MM.1S (cell line): ENCODE measurements at regions not wholly inside any gene's neighbourhood (a gene's known extent, or its start where the extent isn't known, plus 50 kb on each side); places are given as distances from the start of the nearest gene placed in this dataset.

Experiments
- DNase-seq: peaks from one replicate; pipeline ENCODE4 v3.0.0-alpha.2; 2015
- H2AFZ ChIP-seq: fragments of 300-600 bp; sonication (generic); 2 replicates; pipeline ENCODE4 v1.6.0; 2016; ENCODE audit warnings: antibody characterized with exemption, low read length
- H3F3A ChIP-seq: fragments of 300-600 bp; sonication (generic); 2 replicates; pipeline ENCODE4 v1.6.1; 2016; ENCODE audit warnings: mild to moderate bottlenecking, antibody characterized with exemption, low read length, moderate library complexity, mixed read lengths; ENCODE audit not compliant: insufficient read depth
- H3K27ac ChIP-seq: fragments of 300-600 bp; sonication (generic); 2 replicates; pipeline ENCODE4 v1.5.1; 2016; ENCODE audit warnings: mild to moderate bottlenecking, low read length
- H3K27me3 ChIP-seq: fragments of 300-600 bp; sonication (generic); replicated peaks from 2 replicates; pipeline ENCODE4 v1.6.0; 2016; ENCODE audit warnings: low read length; ENCODE audit not compliant: insufficient read depth
- H3K36me3 ChIP-seq: fragments of 300-600 bp; sonication (generic); replicated peaks from 2 replicates; pipeline ENCODE4 v1.6.1; 2016; ENCODE audit warnings: mild to moderate bottlenecking, low read length, mixed read lengths; ENCODE audit not compliant: insufficient read depth
- H3K4me1 ChIP-seq: fragments of 300-600 bp; sonication (generic); 2 replicates; pipeline ENCODE4 v1.6.1; 2016; ENCODE audit warnings: low read length, mixed read lengths
- H3K4me2 ChIP-seq: fragments of 300-600 bp; sonication (generic); 2 replicates; pipeline ENCODE4 v1.6.0; 2016; ENCODE audit warnings: low read depth, low read length
- H3K4me3 ChIP-seq: fragments of 300-600 bp; sonication (generic); 2 replicates; pipeline ENCODE4 v1.5.1; 2016; ENCODE audit warnings: low read length, mixed read lengths
- H3K79me2 ChIP-seq: fragments of 300-600 bp; sonication (generic); 2 replicates; pipeline ENCODE4 v1.6.1; 2016; ENCODE audit warnings: mixed run types, low read length, mixed read lengths
- H3K9ac ChIP-seq: fragments of 300-600 bp; sonication (generic); 2 replicates; pipeline ENCODE4 v1.6.1; 2016; ENCODE audit warnings: low read length, mixed read lengths
- H3K9me2 ChIP-seq: fragments of 300-600 bp; sonication (generic); replicated peaks from 2 replicates; pipeline ENCODE4 v1.6.1; 2016; ENCODE audit warnings: mild to moderate bottlenecking, low read length, mixed read lengths; ENCODE audit not compliant: insufficient read depth
- H3K9me3 ChIP-seq: fragments of 300-600 bp; sonication (generic); replicated peaks from 2 replicates; pipeline ENCODE4 v1.6.1; 2016; ENCODE audit warnings: mild to moderate bottlenecking, low read length, mixed read lengths; ENCODE audit not compliant: insufficient read depth
- H4K20me1 ChIP-seq: fragments of 300-600 bp; sonication (generic); 2 replicates; pipeline ENCODE4 v1.6.1; 2016; ENCODE audit warnings: mild to moderate bottlenecking, low read length, moderate library complexity, mixed read lengths; ENCODE audit not compliant: insufficient read depth
- EZH2 ChIP-seq: fragments of 300-600 bp; sonication (generic); optimal IDR thresholded peaks from 2 replicates; pipeline ENCODE3; 2017; ENCODE audit warnings: low read depth, mild to moderate bottlenecking, antibody characterized with exemption, low read length, mixed read lengths
- EZH2phosphoT487 ChIP-seq: fragments of 300-600 bp; sonication (generic); IDR thresholded peaks from 2 replicates; pipeline ENCODE4 v1.6.1; 2018; ENCODE audit warnings: antibody characterized with exemption, low read length
- TF ChIP-seq, protein P1 (sequence below): fragments of 300-600 bp; sonication (generic); IDR thresholded peaks from 2 replicates; pipeline ENCODE4 v1.5.1; 2016; ENCODE audit warnings: antibody characterized with exemption, low read length, mixed read lengths

DNA sequence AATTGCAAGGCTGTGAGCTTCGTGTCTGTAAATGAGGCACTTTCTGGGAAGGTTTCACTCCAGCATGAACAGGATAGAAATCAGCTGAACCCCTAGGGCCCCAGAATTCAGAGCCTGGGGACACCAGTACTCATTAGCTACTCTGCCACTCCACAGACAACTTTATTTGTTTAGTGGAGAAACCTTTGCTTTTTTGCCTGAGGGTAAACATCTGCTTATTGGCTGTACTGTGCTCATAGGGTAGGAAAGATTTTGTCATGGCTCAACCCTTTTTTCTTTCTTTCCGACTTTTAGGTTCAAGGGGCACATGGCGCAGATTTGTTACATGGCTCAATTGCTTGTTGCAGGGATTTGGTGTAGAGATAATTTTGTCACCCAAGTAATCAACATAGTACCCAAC lies 138.4 kb upstream of the BACE2 start:
- H3K27ac ChIP-seq: no peak overlapping the region
- H3K9me2 ChIP-seq: no peaks in the 10 kb centered on the region
- H3K36me3 ChIP-seq: no peaks in the 10 kb centered on the region
- H3K4me2 ChIP-seq: no peak overlapping the region
- DNase-seq: no peak
- H3K9me3 ChIP-seq: no peaks in the 10 kb centered on the region
- H3K9ac ChIP-seq: no peak overlapping the region
- TF ChIP-seq EZH2: no peak
- TF ChIP-seq, protein P1, sequence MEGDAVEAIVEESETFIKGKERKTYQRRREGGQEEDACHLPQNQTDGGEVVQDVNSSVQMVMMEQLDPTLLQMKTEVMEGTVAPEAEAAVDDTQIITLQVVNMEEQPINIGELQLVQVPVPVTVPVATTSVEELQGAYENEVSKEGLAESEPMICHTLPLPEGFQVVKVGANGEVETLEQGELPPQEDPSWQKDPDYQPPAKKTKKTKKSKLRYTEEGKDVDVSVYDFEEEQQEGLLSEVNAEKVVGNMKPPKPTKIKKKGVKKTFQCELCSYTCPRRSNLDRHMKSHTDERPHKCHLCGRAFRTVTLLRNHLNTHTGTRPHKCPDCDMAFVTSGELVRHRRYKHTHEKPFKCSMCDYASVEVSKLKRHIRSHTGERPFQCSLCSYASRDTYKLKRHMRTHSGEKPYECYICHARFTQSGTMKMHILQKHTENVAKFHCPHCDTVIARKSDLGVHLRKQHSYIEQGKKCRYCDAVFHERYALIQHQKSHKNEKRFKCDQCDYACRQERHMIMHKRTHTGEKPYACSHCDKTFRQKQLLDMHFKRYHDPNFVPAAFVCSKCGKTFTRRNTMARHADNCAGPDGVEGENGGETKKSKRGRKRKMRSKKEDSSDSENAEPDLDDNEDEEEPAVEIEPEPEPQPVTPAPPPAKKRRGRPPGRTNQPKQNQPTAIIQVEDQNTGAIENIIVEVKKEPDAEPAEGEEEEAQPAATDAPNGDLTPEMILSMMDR: no peak
- no peak for TF ChIP-seq EZH2phosphoT487
- H3K79me2 ChIP-seq: no peaks in the 10 kb centered on the region
- no peaks in the 10 kb centered on the region for H4K20me1 ChIP-seq
- H2AFZ ChIP-seq: no peak overlapping the region
- H3K27me3 ChIP-seq: no peaks in the 10 kb centered on the region
- peaks cover 10% of the 10 kb centered on the region; the same call in 1 of the 2 replicates for H3K4me1 ChIP-seq
- no peak overlapping the region for H3K4me3 ChIP-seq
- H3F3A ChIP-seq: no peaks in the 10 kb centered on the region

DNA sequence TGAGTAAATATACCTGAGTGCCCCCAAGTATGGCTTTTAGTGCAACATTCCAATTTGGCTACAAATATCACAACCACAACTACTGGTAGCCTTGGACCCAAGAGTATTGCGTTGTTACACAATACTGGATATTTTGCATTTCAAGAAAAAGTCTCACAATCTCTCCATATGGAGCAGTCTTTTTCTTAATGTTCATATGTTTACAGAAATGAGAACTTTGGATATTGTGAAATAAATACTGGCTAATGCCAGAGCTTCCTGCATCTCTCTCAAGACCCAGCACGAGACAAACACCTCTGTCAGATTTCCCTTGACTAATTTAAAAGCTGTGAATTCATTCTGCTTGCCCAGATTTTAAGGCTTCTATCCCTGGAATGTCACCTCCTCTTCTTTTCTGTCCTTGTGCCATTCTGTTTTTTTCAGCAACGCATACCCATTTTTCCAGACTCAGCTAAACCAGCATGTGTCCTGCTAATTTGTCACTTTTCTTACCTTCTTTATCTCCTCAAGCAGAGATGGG lies 136.2 kb upstream of the BACE2 start:
- no peak for TF ChIP-seq EZH2phosphoT487
- no peak for TF ChIP-seq EZH2
- TF ChIP-seq, protein P1: no peak

DNA sequence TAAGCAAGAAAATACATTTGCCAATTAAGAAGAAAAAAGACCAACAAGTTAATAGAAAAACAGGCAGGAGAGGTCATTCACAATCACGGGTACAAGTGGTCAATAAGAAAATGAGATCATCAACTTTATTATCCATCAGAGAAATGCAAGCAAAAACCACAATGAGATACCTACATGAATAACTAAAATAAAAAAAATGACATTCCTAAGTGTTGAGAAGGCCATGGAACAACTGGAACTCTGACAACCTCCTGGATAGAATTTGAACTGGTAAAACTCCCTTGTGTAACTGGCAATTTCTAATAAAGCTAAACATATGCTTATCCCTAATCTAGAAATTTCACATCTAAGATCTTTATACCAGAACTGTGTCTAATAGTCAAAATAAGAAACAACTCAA lies 135.4 kb upstream of the BACE2 start:
- Histone ChIP-seq H3K9ac (no peak overlapping the region), H2AFZ (no peak overlapping the region), H3K4me2 (no peak overlapping the region), H3K9me2 (no peaks in the 10 kb centered on the region), H3F3A (no peaks in the 10 kb centered on the region), H3K27ac (no peak overlapping the region), H3K79me2 (no peaks in the 10 kb centered on the region), H3K36me3 (no peaks in the 10 kb centered on the region), H4K20me1 (no peaks in the 10 kb centered on the region), H3K27me3 (no peaks in the 10 kb centered on the region), H3K4me1 (peaks cover 10% of the 10 kb centered on the region; the same call in 1 of the 2 replicates), H3K4me3 (no peak overlapping the region), H3K9me3 (no peaks in the 10 kb centered on the region)
- TF ChIP-seq EZH2: no peak
- TF ChIP-seq, protein P1: no peak
- no peak for TF ChIP-seq EZH2phosphoT487
- no peak for DNase-seq

More for the DNA sequence above, 136.2 kb upstream of the BACE2 start:
- no peak overlapping the region for H2AFZ ChIP-seq
- H4K20me1 ChIP-seq: no peaks in the 10 kb centered on the region
- H3K4me3 ChIP-seq: no peak overlapping the region
- H3F3A ChIP-seq: no peaks in the 10 kb centered on the region
- no peaks in the 10 kb centered on the region for H3K9me2 ChIP-seq
- H3K27ac ChIP-seq: no peak overlapping the region
- H3K9ac ChIP-seq: no peak overlapping the region
- no peak for DNase-seq
- H3K79me2 ChIP-seq: no peaks in the 10 kb centered on the region
- no peak overlapping the region for H3K4me2 ChIP-seq
- no peaks in the 10 kb centered on the region for H3K9me3 ChIP-seq
- H3K36me3 ChIP-seq: no peaks in the 10 kb centered on the region
- peaks cover 10% of the 10 kb centered on the region; the same call in 1 of the 2 replicates for H3K4me1 ChIP-seq
- no peaks in the 10 kb centered on the region for H3K27me3 ChIP-seq
